ENCODE measurements at regions not wholly inside any gene's neighbourhood (a gene's known extent, or its start where the extent isn't known, plus 50 kb on each side); places are given as distances from the start of the nearest gene placed in this dataset.
A peak's percentile ranks its signal among the peaks of the same experiment; 100 is the strongest.

- H3K9me3 ChIP-seq (replicated peaks), result no peaks in the 10 kb centered on the region
- H3K27me3 ChIP-seq (ENCODE audit: low read depth), result no peaks in the 10 kb centered on the region
- H3K36me3 ChIP-seq, result no peaks in the 10 kb centered on the region
- H3K4me3 ChIP-seq, result no peak overlapping the region
- no peak for DNase-seq
- intact Hi-C loops (cut with micrococcal nuclease), result no loop called here
- H3K27ac ChIP-seq (replicated peaks), result no peak overlapping the region
- no peak for TF ChIP-seq CTCF (IDR thresholded peaks at IDR 0.05; ENCODE audit: borderline replicate concordance)
- H3K4me1 ChIP-seq, result no peaks in the 10 kb centered on the region
Measured at GRCh38 chr6:112806163-112806865, 459.2 kb downstream of the RFPL4B start.

- no peaks in the 10 kb centered on the region for H3K9me3 ChIP-seq (replicated peaks)
- no peak for DNase-seq
- H3K4me1 ChIP-seq, result no peaks in the 10 kb centered on the region
- H3K27ac ChIP-seq (replicated peaks), result no peak overlapping the region
- intact Hi-C loops (cut with micrococcal nuclease), result no loop called here
- no peak for TF ChIP-seq CTCF (IDR thresholded peaks at IDR 0.05; ENCODE audit: borderline replicate concordance)
- H3K27me3 ChIP-seq (ENCODE audit: low read depth), result no peaks in the 10 kb centered on the region
- no peaks in the 10 kb centered on the region for H3K36me3 ChIP-seq
- no peak overlapping the region for H3K4me3 ChIP-seq
Measured at GRCh38 chr6:112821476-112821875, 474.3 kb downstream of the RFPL4B start.

GRCh38 chr6:112822769-112823168, 475.6 kb downstream of the RFPL4B start:
- no peaks in the 10 kb centered on the region for H3K9me3 ChIP-seq (replicated peaks)
- intact Hi-C loops (cut with micrococcal nuclease), result no loop called here
- TF ChIP-seq CTCF (IDR thresholded peaks at IDR 0.05; ENCODE audit: borderline replicate concordance), result no peak
- H3K27me3 ChIP-seq (ENCODE audit: low read depth), result no peaks in the 10 kb centered on the region
- no peak overlapping the region for H3K4me3 ChIP-seq
- H3K36me3 ChIP-seq, result no peaks in the 10 kb centered on the region
- H3K4me1 ChIP-seq, result no peaks in the 10 kb centered on the region
- H3K27ac ChIP-seq (replicated peaks), result no peak overlapping the region
- no peak for DNase-seq

- Histone ChIP-seq H3K4me1 (no peaks in the 10 kb centered on the region), H3K27ac (replicated peaks) (no peak overlapping the region), H3K9me3 (replicated peaks) (no peaks in the 10 kb centered on the region), H3K27me3 (ENCODE audit: low read depth) (no peaks in the 10 kb centered on the region), H3K4me3 (no peak overlapping the region), H3K36me3 (no peaks in the 10 kb centered on the region)
- intact Hi-C loops (cut with micrococcal nuclease), result no loop called here
- DNase-seq, result peak; percentile 30
- TF ChIP-seq CTCF (IDR thresholded peaks at IDR 0.05; ENCODE audit: borderline replicate concordance), result no peak
Measured at GRCh38 chr6:112827793-112828192, 480.7 kb downstream of the RFPL4B start.

GRCh38 chr6:112831022-112831421, 483.9 kb downstream of the RFPL4B start:
- H3K4me3 ChIP-seq, result no peak overlapping the region
- intact Hi-C loops (cut with micrococcal nuclease), result no loop called here
- no peak for DNase-seq

More at GRCh38 chr6:112831022-112831421, 483.9 kb downstream of the RFPL4B start:
- no peaks in the 10 kb centered on the region for H3K36me3 ChIP-seq
- H3K9me3 ChIP-seq (replicated peaks), result no peaks in the 10 kb centered on the region
- TF ChIP-seq CTCF (IDR thresholded peaks at IDR 0.05; ENCODE audit: borderline replicate concordance), result no peak
- no peak overlapping the region for H3K27ac ChIP-seq (replicated peaks)
- H3K27me3 ChIP-seq (ENCODE audit: low read depth), result no peaks in the 10 kb centered on the region
- H3K4me1 ChIP-seq, result no peaks in the 10 kb centered on the region

All from left ventricle myocardium inferior (tissue), 1 donor.